ENCODE measurements at regions not wholly inside any gene's neighbourhood (a gene's known extent, or its start where the extent isn't known, plus 50 kb on each side); places are given as distances from the start of the nearest gene placed in this dataset.

- TF ChIP-seq PATZ1 (CRISPR knock-in tag; IDR thresholded peaks at IDR 0.05; ENCODE audit: borderline replicate concordance) (no peak), ZFP3 (CRISPR knock-in tag; IDR thresholded peaks at IDR 0.05) (no peak), ARNTL (CRISPR knock-in tag; IDR thresholded peaks at IDR 0.05; ENCODE audit: borderline replicate concordance, low read depth) (no peak), POU6F1 (CRISPR knock-in tag; IDR thresholded peaks at IDR 0.05; ENCODE audit: borderline replicate concordance, low read depth) (no peak), CSDC2 (CRISPR knock-in tag; IDR thresholded peaks at IDR 0.05) (no peak), TOX (CRISPR knock-in tag; IDR thresholded peaks at IDR 0.05; ENCODE audit: borderline replicate concordance) (no peak)
Measured at GRCh38 chr5:8481007-8481406, 612.1 kb downstream of the MTRR start.

Data from SK-N-SH treated with all-trans-retinoic acid at 6 μM for 48 hours (cell line).